Endothelial cell of umbilical vein (primary cell): ENCODE measurements at regions not wholly inside any gene's neighbourhood (a gene's known extent, or its start where the extent isn't known, plus 50 kb on each side); places are given as distances from the start of the nearest gene placed in this dataset.

ENCODE experiments used
- BruUV-seq: library from RNA; stranded (reverse); fragments of 400-500 nt; replicated peaks from 2 replicates; lab custom pipeline; 2021; lab: Mats Ljungman, UMichigan
- CTCF ChIA-PET: fragments of 300-600, 350-600 bp; sonication (Branson Sonifier 250); formaldehyde crosslinking; loops from one replicate; lab custom pipeline; 2021; ENCODE audit warnings: antibody characterized with exemption, inconsistent platforms; lab: Charles Lee
- POLR2A ChIA-PET: fragments of 300-600, 350-600 bp; sonication (Branson Sonifier 250); formaldehyde crosslinking; loops from one replicate; lab custom pipeline; 2021; ENCODE audit warnings: antibody characterized with exemption, inconsistent platforms; lab: Charles Lee
- DNase-seq: peaks from one replicate; pipeline ENCODE4 v3.0.0-alpha.2; 2011; ENCODE audit warnings: low read depth, low spot score
- FAIRE-seq: peaks from 2 replicates; lab custom pipeline; 2011; peaks lifted over from hg19 to GRCh38; lab: Jason Lieb, UNC
- H2AFZ ChIP-seq: 2 replicates; pipeline ENCODE4 v1.6.0; 2012; ENCODE audit warnings: low read depth, low read length, control low read depth, inconsistent platforms
- H3K27ac ChIP-seq: 2 replicates; pipeline ENCODE4 v1.5.1; 2011; ENCODE audit warnings: low read depth, mild to moderate bottlenecking, control low read depth, low read length, moderate library complexity; ENCODE audit not compliant: insufficient read depth
- H3K27me3 ChIP-seq, 2 experiments: 2 replicates each; pipeline versions ENCODE4 v1.6.0 to v1.6.1; 2011; ENCODE audit warnings: low read length in 2 of 2, mixed read lengths in 1 of 2; ENCODE audit not compliant: control insufficient read depth in 2 of 2, insufficient read depth in 2 of 2
- H3K36me3 ChIP-seq, 2 experiments: 2 replicates in 1 of 2; 3 replicates in 1 of 2; pipeline ENCODE4 v1.5.1; 2011; ENCODE audit warnings: low read length in 2 of 2, mild to moderate bottlenecking in 1 of 2, moderate library complexity in 1 of 2; ENCODE audit not compliant: control insufficient read depth in 2 of 2, insufficient read depth in 2 of 2; ENCODE audit errors: extremely low read depth in 1 of 2
- H3K4me1 ChIP-seq: 3 replicates; pipeline ENCODE4 v1.5.1; 2011; ENCODE audit warnings: mild to moderate bottlenecking, low read length; ENCODE audit not compliant: control insufficient read depth, insufficient read depth; ENCODE audit errors: extremely low read depth
- H3K4me2 ChIP-seq: 2 replicates; pipeline ENCODE4 v1.6.1; 2011; ENCODE audit warnings: low read length, control low read depth, mixed read lengths; ENCODE audit not compliant: insufficient read depth
- H3K4me3 ChIP-seq, 3 experiments: fragments of 200-600 bp in 1 of 3; sonication (generic), shearing (Covaris generic) in 1 of 3; replicated peaks in 1 of 3; 2 replicates each; pipeline ENCODE4 v1.5.1; 2011 to 2016; ENCODE audit warnings: control low read depth in 3 of 3, low read length in 3 of 3, mild to moderate bottlenecking in 2 of 3, inconsistent platforms in 1 of 3, low read depth in 1 of 3, moderate library complexity in 1 of 3; ENCODE audit not compliant: insufficient read depth in 1 of 3
- H3K79me2 ChIP-seq: 2 replicates; pipeline ENCODE4 v1.6.0; 2012; ENCODE audit warnings: low read length, inconsistent platforms; ENCODE audit not compliant: control insufficient read depth, insufficient read depth
- H3K9ac ChIP-seq: replicated peaks from 2 replicates; pipeline ENCODE3; 2011; ENCODE audit warnings: low read length, control low read depth; ENCODE audit not compliant: insufficient read depth; ENCODE audit errors: extremely low read depth
- H3K9me1 ChIP-seq: replicated peaks from 3 replicates; pipeline ENCODE4 v1.6.0; 2011; ENCODE audit warnings: mild to moderate bottlenecking, low read length; ENCODE audit not compliant: control insufficient read depth, insufficient read depth; ENCODE audit errors: extremely low read depth
- H3K9me3 ChIP-seq: replicated peaks from 2 replicates; pipeline ENCODE4 v1.5.1; 2012; ENCODE audit warnings: low read length, inconsistent platforms; ENCODE audit not compliant: control insufficient read depth, insufficient read depth
- H4K20me1 ChIP-seq: replicated peaks from 2 replicates; pipeline ENCODE3; 2011; ENCODE audit warnings: mild to moderate bottlenecking, low read length; ENCODE audit not compliant: control insufficient read depth, insufficient read depth; ENCODE audit errors: extremely low read depth
- CTCF ChIP-seq, 2 donors: IDR thresholded peaks; 1 replicate in 1 of 2; 2 replicates in 1 of 2; pipeline ENCODE4 v1.5.1; 2011; ENCODE audit warnings: low read length in 2 of 2, mild to moderate bottlenecking in 2 of 2, moderate library complexity in 2 of 2, control low read depth in 1 of 2, inconsistent platforms in 1 of 2, low read depth in 1 of 2; ENCODE audit not compliant: insufficient read depth in 1 of 2; ENCODE audit errors: extremely low read depth in 1 of 2
- EZH2 ChIP-seq: IDR thresholded peaks from 2 replicates; pipeline ENCODE4 v1.6.1; 2012; ENCODE audit warnings: borderline replicate concordance, low read depth, mild to moderate bottlenecking, moderate library complexity, low read length, inconsistent platforms; ENCODE audit not compliant: severe bottlenecking
- FOS ChIP-seq: IDR thresholded peaks from 2 replicates; pipeline ENCODE4 v1.6.1; 2011; ENCODE audit warnings: mild to moderate bottlenecking, low read length, moderate library complexity, borderline replicate concordance; ENCODE audit not compliant: insufficient read depth
- GATA2 ChIP-seq: IDR thresholded peaks from 2 replicates; pipeline ENCODE4 v1.7.0; 2011; ENCODE audit warnings: low read depth, mild to moderate bottlenecking, moderate library complexity, mixed read lengths, low read length; ENCODE audit not compliant: insufficient read length, insufficient read depth
- JUN ChIP-seq: IDR thresholded peaks from 2 replicates; pipeline ENCODE4 v1.6.1; 2011; ENCODE audit warnings: borderline replicate concordance, low read depth; ENCODE audit not compliant: insufficient read length, insufficient read depth
- MYC ChIP-seq: IDR thresholded peaks from one replicate; pipeline ENCODE4 v1.6.1; 2011; ENCODE audit warnings: mild to moderate bottlenecking, low read depth, low read length
- POLR2A ChIP-seq: IDR thresholded peaks from 2 replicates; pipeline ENCODE4 v1.6.1; 2012; ENCODE audit warnings: low read depth, mild to moderate bottlenecking, control low read depth, low read length
- POLR2AphosphoS5 ChIP-seq: IDR thresholded peaks from 2 replicates; pipeline ENCODE4 v1.6.1; 2012; ENCODE audit warnings: low read depth, mild to moderate bottlenecking, control low read depth, low read length, moderate library complexity; ENCODE audit not compliant: insufficient read depth
- dilution Hi-C: fragments of 300-500 bp; cut with MboI; formaldehyde crosslinking; loops from one replicate; pipeline ENCODE4 v1.15.0; 2019; ENCODE audit warnings: low sequenced_read_pairs; ENCODE audit not compliant: extremely low pct_ligation_motif_present
- intact Hi-C: fragments of 100-400 bp; cut with micrococcal nuclease; formaldehyde crosslinking; loops from one replicate; pipeline ENCODE4 v1.10.0; 2022
- TF ChIP-seq, protein P1 (sequence below): IDR thresholded peaks from 2 replicates; pipeline ENCODE4 v1.6.1; 2011; ENCODE audit not compliant: insufficient read depth, insufficient read length

DNA sequence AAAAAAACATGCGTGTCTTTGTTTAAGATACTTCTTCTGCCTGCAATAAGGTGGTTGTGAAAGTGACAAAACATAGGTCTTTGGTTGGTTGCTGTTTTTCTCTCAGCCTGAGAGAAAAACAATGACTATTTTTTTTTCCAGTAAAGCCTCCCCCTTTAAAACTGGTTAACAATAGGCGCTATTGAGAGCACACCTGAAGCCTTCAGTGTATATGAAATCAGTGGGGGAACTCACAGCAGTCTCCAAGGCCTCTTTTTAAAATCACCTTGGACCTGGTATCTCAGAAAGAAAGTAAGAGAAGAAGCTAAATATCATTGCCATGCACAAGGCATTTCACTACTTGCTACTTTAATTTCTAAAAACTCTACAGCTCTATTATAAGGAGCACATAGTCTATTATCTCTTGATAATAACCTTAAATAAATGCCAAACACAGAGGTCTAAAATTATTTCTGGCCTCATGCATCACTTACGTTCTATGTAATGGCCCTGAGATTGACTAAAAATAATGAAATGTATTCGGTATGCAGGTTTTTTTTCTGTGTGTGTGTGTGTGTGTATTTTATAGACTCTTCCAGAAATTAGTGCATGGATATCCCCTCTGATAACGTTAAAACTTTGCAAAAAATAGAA, 544.4 kb downstream of the TDRD15 start:
- FAIRE-seq = no peak
- POLR2A ChIA-PET = no interaction called here
- BruUV-seq = no TSS peak

DNA sequence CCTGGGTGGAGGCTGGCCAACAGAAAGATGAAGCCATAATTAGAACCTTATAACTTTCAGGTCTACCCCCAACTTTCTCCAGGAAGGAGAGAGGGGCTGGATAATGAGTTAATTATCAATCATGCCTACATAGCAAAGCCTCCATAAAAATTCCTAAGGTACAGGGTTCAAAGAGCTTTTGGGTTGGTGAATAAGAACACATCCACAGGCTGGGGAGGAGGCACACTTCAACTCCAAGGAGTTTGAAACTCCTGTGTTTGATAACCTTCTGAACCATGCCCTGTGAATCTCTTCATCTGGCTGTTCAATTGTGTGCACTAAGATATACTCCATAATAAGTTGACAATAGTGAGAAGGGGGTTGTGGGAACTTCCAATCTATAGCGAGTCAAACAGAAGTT, 552.3 kb downstream of the TDRD15 start:
- no peaks in the 10 kb centered on the region for H3K9me1 ChIP-seq
- DNase-seq (no peak), FAIRE-seq (no peak)
- no peaks in the 10 kb centered on the region for H3K27me3 ChIP-seq
- ChIA-PET CTCF (no interaction called here), POLR2A (no interaction called here)
- H2AFZ ChIP-seq = no peak overlapping the region
- H3K4me1 ChIP-seq = no peaks in the 10 kb centered on the region
- H3K9ac ChIP-seq = no peak overlapping the region
- H3K27ac ChIP-seq = no peak overlapping the region
- H3K36me3 ChIP-seq = no peaks in the 10 kb centered on the region
- no peak overlapping the region for H3K4me3 ChIP-seq
- no peaks in the 10 kb centered on the region for H3K79me2 ChIP-seq
- TF ChIP-seq POLR2AphosphoS5 (no peak), MYC (no peak), FOS (no peak), EZH2 (no peak), JUN (no peak), GATA2 (no peak), POLR2A (no peak), CTCF (IDR thresholded peaks at IDR 0.05; ENCODE audit: extremely low read depth in 1 of 2, insufficient read depth in 1 of 2, low read depth in 1 of 2, low read length in 2 of 2) (no peak)
- TF ChIP-seq, protein P1, sequence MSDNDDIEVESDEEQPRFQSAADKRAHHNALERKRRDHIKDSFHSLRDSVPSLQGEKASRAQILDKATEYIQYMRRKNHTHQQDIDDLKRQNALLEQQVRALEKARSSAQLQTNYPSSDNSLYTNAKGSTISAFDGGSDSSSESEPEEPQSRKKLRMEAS = no peak
- no peaks in the 10 kb centered on the region for H3K9me3 ChIP-seq
- intact Hi-C loops = no loop called here
- dilution Hi-C loops = no loop called here
- no TSS peak for BruUV-seq
- H3K4me2 ChIP-seq = no peak overlapping the region
- no peaks in the 10 kb centered on the region for H4K20me1 ChIP-seq

More for the DNA sequence above, 544.4 kb downstream of the TDRD15 start:
- Histone ChIP-seq H3K4me3 (no peak overlapping the region), H3K27me3 (no peaks in the 10 kb centered on the region), H3K79me2 (no peaks in the 10 kb centered on the region), H4K20me1 (no peaks in the 10 kb centered on the region), H3K9me1 (no peaks in the 10 kb centered on the region), H3K9me3 (peaks cover 7% of the 10 kb centered on the region), H3K27ac (no peak overlapping the region), H3K9ac (no peak overlapping the region), H3K4me2 (no peak overlapping the region), H3K36me3 (no peaks in the 10 kb centered on the region), H2AFZ (no peak overlapping the region), H3K4me1 (no peaks in the 10 kb centered on the region)
- CTCF ChIA-PET = no interaction called here
- TF ChIP-seq POLR2AphosphoS5 (no peak), FOS (no peak)
- intact Hi-C loops = no loop called here
- no peak for DNase-seq
- dilution Hi-C loops = no loop called here
